A549 (cell line): ENCODE measurements at regions not wholly inside any gene's neighbourhood (a gene's known extent, or its start where the extent isn't known, plus 50 kb on each side); places are given as distances from the start of the nearest gene placed in this dataset.
"Not testable (repeated sequence)": the region's sequence is repeated elsewhere in the genome, so short reads cannot be mapped to it uniquely, and the experiment has no call there.

ENCODE experiments used
- ATAC-seq, 2 experiments: fragments of 200-7000 bp in 1 of 2; fragments of >200 bp in 1 of 2; cut with Nextera tagmentation in 1 of 2; cut with Tn5 transposase in 1 of 2; 3 replicates each; pipeline versions ENCODE4 v1.8.0 to v1.9.1; 2018 to 2020; ENCODE audit warnings: mild to moderate bottlenecking in 1 of 2, moderate library complexity in 1 of 2
- CTCF ChIA-PET: fragments of 300-600 bp; sonication (Branson Sonifier 250); formaldehyde crosslinking; extraction: SDS; loops from one replicate; lab custom pipeline; 2021; ENCODE audit warnings: antibody characterized with exemption, inconsistent platforms; lab: Yijun Ruan, JAX
- POLR2A ChIA-PET: fragments of 350-600 bp; formaldehyde crosslinking; extraction: SDS; loops from one replicate; lab custom pipeline; 2021; ENCODE audit warnings: antibody characterized with exemption, inconsistent platforms; lab: Yijun Ruan, JAX
- DNase-seq, 2 experiments: peaks; one replicate each; pipeline versions ENCODE4 v3.0.0 to v3.0.0-alpha.2; 2011 to 2016; ENCODE audit warnings: low read depth in 1 of 2, low spot score in 1 of 2
- FAIRE-seq: peaks from 2 replicates; lab custom pipeline; 2011; peaks lifted over from hg19 to GRCh38; lab: Jason Lieb, UNC
- H3K27ac ChIP-seq, 2 experiments: fragments of >200 bp; sonication (Bioruptor Twin); formaldehyde crosslinking; 3 replicates each; pipeline ENCODE4 v1.5.1; 2016 to 2017
- H3K4me1 ChIP-seq: fragments of >200 bp; sonication (Bioruptor Twin); formaldehyde crosslinking; 3 replicates; pipeline ENCODE4 v1.6.1; 2016
- H3K4me2 ChIP-seq: fragments of >200 bp; sonication (Bioruptor Twin); formaldehyde crosslinking; 3 replicates; pipeline ENCODE4 v1.6.1; 2016
- H3K4me3 ChIP-seq: fragments of >200 bp; sonication (Bioruptor Twin); formaldehyde crosslinking; 3 replicates; pipeline ENCODE4 v1.5.1; 2016
- H3K9me3 ChIP-seq: fragments of >200 bp; sonication (Bioruptor Twin); formaldehyde crosslinking; 3 replicates; pipeline ENCODE4 v1.6.1; 2016
- ATOH8 ChIP-seq: fragments of 250-450 bp; sonication (Bioruptor Pico); IDR thresholded peaks from 2 replicates; pipeline ENCODE4 v1.5.0; 2020; ENCODE audit warnings: low read depth, mild to moderate bottlenecking, moderate library complexity
- BHLHE40 ChIP-seq: IDR thresholded peaks from 2 replicates; pipeline ENCODE4 v1.6.1; 2012; ENCODE audit warnings: low read depth, low read length, inconsistent platforms
- CHD4 ChIP-seq: fragments of 200-600 bp; sonication (generic); IDR thresholded peaks from 2 replicates; pipeline ENCODE4 v1.6.1; 2016; ENCODE audit warnings: antibody characterized with exemption, mild to moderate bottlenecking, borderline replicate concordance
- EHF ChIP-seq: fragments of 250-450 bp; sonication (Bioruptor Pico); IDR thresholded peaks from 2 replicates; pipeline ENCODE4 v1.5.0; 2020; ENCODE audit warnings: mild to moderate bottlenecking
- HDAC2 ChIP-seq: fragments of 200-600 bp; sonication (generic); IDR thresholded peaks from 2 replicates; pipeline ENCODE4 v1.6.1; 2016
- HEYL ChIP-seq: fragments of 250-450 bp; sonication (Bioruptor Pico); IDR thresholded peaks from 2 replicates; pipeline ENCODE4 v1.8.0; 2021; ENCODE audit warnings: mild to moderate bottlenecking, moderate library complexity
- HOXB13 ChIP-seq: fragments of 250-450 bp; sonication (Bioruptor Pico); IDR thresholded peaks from 2 replicates; pipeline ENCODE4 v1.5.0; 2020; ENCODE audit warnings: low read depth, mild to moderate bottlenecking, moderate library complexity
- HOXB5 ChIP-seq: fragments of 250-450 bp; sonication (Bioruptor Pico); IDR thresholded peaks from 2 replicates; pipeline ENCODE4 v1.5.0; 2020; ENCODE audit warnings: mild to moderate bottlenecking, moderate library complexity
- JUN ChIP-seq, 2 experiments: fragments of >200 bp; sonication (Bioruptor Twin); formaldehyde crosslinking; IDR thresholded peaks; 2 replicates in 1 of 2; 3 replicates in 1 of 2; pipeline ENCODE4 v1.6.1; 2016 to 2017
- JUNB ChIP-seq: fragments of >200 bp; sonication (Bioruptor Twin); formaldehyde crosslinking; IDR thresholded peaks from 2 replicates; pipeline ENCODE4 v1.6.1; 2016
- MAFK ChIP-seq: fragments of 450-650 bp; IDR thresholded peaks from 2 replicates; pipeline ENCODE4 v1.6.1; 2014; ENCODE audit not compliant: partially characterized antibody
- MAZ ChIP-seq: fragments of 150-350 bp; IDR thresholded peaks from 2 replicates; pipeline ENCODE4 v1.6.1; 2014; ENCODE audit warnings: antibody characterized with exemption, low read depth, low read length, borderline replicate concordance
- NFE2L2 ChIP-seq: fragments of 150-350 bp; conservative IDR thresholded peaks from 2 replicates; pipeline ENCODE4 v1.6.1; 2014; ENCODE audit warnings: low read length
- POLR2AphosphoS2 ChIP-seq: conservative IDR thresholded peaks from 2 replicates; pipeline ENCODE4 v1.6.1; 2012; ENCODE audit warnings: low read length, improper control_type of control experiment, inconsistent platforms
- RCOR1 ChIP-seq: fragments of 150-350 bp; IDR thresholded peaks from 2 replicates; pipeline ENCODE4 v1.6.1; 2014; ENCODE audit warnings: antibody characterized with exemption, low read length, low read depth
- RFX5 ChIP-seq: fragments of 450-650 bp; IDR thresholded peaks from 2 replicates; pipeline ENCODE4 v1.7.1; 2014; ENCODE audit warnings: antibody characterized with exemption, mild to moderate bottlenecking, moderate library complexity
- TP53 ChIP-seq: fragments of 250-450 bp; sonication (Bioruptor Pico); IDR thresholded peaks from 2 replicates; pipeline ENCODE4 v1.5.0; 2021; ENCODE audit warnings: mild to moderate bottlenecking, moderate library complexity
- ZNF302 ChIP-seq: fragments of 250-450 bp; sonication (Bioruptor Pico); IDR thresholded peaks from 2 replicates; pipeline ENCODE4 v1.9.0; 2021; ENCODE audit warnings: inconsistent platforms, mild to moderate bottlenecking, moderate library complexity
- WGBS: methylation state at CpG from one replicate; pipeline ENCODE4 v1.1.6; 2017; ENCODE audit errors: missing lambda C conversion rate; 5-methylcytosine and 5-hydroxymethylcytosine counted together
- TF ChIP-seq, protein P1 (sequence below): fragments of >200 bp; sonication (Bioruptor Twin); formaldehyde crosslinking; IDR thresholded peaks from 3 replicates; pipeline ENCODE4 v1.5.1; 2016
- TF ChIP-seq, protein P2 (sequence below): fragments of >200 bp; sonication (Bioruptor Twin); formaldehyde crosslinking; IDR thresholded peaks from 3 replicates; pipeline ENCODE4 v1.6.1; 2016
- TF ChIP-seq, protein P3 (sequence below): IDR thresholded peaks from 2 replicates; pipeline ENCODE4 v1.6.1; 2012; ENCODE audit warnings: low read depth, borderline replicate concordance
- TF ChIP-seq, protein P4 (sequence below): IDR thresholded peaks from 2 replicates; pipeline ENCODE4 v1.6.1; 2012

DNA sequence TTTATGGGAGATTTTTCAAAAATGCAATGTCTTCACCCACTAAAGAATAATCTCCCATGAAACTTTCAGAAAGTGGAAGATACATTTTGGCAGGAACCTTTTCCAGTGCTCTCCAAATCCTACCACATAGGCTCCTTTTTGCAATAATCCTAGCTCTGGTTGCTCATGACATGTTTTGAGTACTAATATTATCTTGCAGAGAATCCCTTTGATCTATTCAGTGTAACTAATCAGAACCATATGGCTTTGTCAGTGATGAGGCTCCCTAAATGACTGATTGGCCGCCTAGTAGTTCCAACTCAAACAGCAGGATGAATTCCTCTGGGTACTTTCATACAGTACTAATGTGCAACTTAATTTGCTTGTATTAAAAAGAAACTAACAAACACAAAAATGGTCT, 544.0 kb upstream of the FAM98A start:
- ATAC-seq (no peak), FAIRE-seq (no peak), DNase-seq (no peak)
- 0% methylated on average over 1 of the region's 1 CpG for WGBS
- Histone ChIP-seq H3K27ac (no peak overlapping the region), H3K4me3 (no peak overlapping the region), H3K4me1 (no peaks in the 10 kb centered on the region), H3K9me3 (peaks cover 4% of the 10 kb centered on the region; the same call in 2 of the 3 replicates), H3K4me2 (no peak overlapping the region)
- ChIA-PET CTCF (no interaction called here), POLR2A (no interaction called here)
- TF ChIP-seq ATOH8 (no peak), MAZ (no peak), NFE2L2 (no peak), POLR2AphosphoS2 (no peak), BHLHE40 (no peak), RFX5 (no peak)
- TF ChIP-seq, protein P1, sequence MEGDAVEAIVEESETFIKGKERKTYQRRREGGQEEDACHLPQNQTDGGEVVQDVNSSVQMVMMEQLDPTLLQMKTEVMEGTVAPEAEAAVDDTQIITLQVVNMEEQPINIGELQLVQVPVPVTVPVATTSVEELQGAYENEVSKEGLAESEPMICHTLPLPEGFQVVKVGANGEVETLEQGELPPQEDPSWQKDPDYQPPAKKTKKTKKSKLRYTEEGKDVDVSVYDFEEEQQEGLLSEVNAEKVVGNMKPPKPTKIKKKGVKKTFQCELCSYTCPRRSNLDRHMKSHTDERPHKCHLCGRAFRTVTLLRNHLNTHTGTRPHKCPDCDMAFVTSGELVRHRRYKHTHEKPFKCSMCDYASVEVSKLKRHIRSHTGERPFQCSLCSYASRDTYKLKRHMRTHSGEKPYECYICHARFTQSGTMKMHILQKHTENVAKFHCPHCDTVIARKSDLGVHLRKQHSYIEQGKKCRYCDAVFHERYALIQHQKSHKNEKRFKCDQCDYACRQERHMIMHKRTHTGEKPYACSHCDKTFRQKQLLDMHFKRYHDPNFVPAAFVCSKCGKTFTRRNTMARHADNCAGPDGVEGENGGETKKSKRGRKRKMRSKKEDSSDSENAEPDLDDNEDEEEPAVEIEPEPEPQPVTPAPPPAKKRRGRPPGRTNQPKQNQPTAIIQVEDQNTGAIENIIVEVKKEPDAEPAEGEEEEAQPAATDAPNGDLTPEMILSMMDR = no peak
- TF ChIP-seq, protein P2, sequence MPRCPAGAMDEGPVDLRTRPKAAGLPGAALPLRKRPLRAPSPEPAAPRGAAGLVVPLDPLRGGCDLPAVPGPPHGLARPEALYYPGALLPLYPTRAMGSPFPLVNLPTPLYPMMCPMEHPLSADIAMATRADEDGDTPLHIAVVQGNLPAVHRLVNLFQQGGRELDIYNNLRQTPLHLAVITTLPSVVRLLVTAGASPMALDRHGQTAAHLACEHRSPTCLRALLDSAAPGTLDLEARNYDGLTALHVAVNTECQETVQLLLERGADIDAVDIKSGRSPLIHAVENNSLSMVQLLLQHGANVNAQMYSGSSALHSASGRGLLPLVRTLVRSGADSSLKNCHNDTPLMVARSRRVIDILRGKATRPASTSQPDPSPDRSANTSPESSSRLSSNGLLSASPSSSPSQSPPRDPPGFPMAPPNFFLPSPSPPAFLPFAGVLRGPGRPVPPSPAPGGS = no peak

DNA sequence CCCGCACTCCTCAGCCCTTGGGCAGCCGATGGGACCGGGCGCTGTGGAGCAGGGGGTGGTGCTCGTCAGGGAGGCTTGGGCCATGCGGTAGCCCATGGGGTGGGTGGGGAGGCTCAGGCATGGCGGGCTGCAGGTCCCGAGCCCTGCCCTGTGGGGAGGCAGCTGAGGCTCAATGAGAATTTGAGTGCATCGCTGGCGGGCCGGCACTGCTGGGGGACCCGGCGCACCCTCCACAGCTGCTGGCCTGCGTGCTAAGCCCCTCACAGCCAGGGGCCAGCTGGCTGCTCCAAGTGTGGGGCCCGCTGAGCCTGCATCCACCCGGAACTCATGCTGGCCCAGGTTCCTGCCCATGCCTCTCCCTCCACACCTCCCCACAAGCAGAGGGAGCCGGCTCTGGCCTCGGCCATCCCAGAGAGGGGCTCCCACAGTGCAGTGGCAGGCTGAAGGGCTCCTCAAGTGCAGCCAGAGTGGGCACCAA, 543.5 kb upstream of the FAM98A start:
- 36% methylated on average over 7 of the region's 18 CpGs for WGBS
- H3K4me1 ChIP-seq, FAIRE-seq, DNase-seq, POLR2A ChIA-PET, H3K27ac ChIP-seq, H3K4me3 ChIP-seq, CTCF ChIA-PET, H3K4me2 ChIP-seq, H3K9me3 ChIP-seq, ATAC-seq: not testable (repeated sequence)

DNA sequence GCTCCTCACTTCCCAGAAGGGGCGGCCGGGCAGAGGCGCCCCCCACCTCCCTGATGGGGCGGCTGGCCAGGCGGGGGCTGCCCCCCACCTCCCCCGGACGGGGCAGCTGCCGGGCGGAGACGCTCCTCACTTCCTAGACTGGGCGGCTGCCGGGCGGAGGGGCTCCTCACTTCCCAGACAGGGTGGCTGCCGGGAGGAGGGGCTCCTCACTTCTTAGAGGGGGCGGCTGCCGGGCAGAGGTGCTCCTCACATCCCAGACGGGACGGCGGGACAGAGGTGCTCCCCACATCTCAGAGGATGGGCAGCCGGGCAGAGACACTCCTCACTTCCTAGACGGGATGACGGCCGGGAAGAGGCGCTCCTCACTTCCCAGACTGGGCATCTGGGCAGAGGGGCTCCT, 534.0 kb upstream of the FAM98A start:
- H3K9me3 ChIP-seq, DNase-seq: not testable (repeated sequence)
- WGBS = 75% methylated on average over 6 of the region's 24 CpGs

GRCh38 chr2:34126279-34126678, 527.2 kb upstream of the FAM98A start:
- H3K27ac ChIP-seq = no peak overlapping the region
- POLR2A ChIA-PET = no interaction called here
- no peak for FAIRE-seq
- TF ChIP-seq HDAC2 (no peak), MAFK (no peak), JUN (IDR thresholded peaks at IDR 0.05) (no peak), TP53 (CRISPR knock-in tag) (no peak), ZNF302 (CRISPR knock-in tag) (no peak), JUNB (no peak), EHF (no peak), ATOH8 (no peak), HEYL (no peak), CHD4 (no peak), RCOR1 (no peak), HOXB13 (CRISPR knock-in tag) (no peak), HOXB5 (CRISPR knock-in tag) (no peak)
- TF ChIP-seq, protein P3, sequence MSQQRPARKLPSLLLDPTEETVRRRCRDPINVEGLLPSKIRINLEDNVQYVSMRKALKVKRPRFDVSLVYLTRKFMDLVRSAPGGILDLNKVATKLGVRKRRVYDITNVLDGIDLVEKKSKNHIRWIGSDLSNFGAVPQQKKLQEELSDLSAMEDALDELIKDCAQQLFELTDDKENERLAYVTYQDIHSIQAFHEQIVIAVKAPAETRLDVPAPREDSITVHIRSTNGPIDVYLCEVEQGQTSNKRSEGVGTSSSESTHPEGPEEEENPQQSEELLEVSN = no peak
- TF ChIP-seq, protein P4, sequence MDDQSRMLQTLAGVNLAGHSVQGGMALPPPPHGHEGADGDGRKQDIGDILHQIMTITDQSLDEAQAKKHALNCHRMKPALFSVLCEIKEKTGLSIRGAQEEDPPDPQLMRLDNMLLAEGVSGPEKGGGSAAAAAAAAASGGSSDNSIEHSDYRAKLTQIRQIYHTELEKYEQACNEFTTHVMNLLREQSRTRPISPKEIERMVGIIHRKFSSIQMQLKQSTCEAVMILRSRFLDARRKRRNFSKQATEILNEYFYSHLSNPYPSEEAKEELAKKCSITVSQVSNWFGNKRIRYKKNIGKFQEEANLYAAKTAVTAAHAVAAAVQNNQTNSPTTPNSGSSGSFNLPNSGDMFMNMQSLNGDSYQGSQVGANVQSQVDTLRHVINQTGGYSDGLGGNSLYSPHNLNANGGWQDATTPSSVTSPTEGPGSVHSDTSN = no peak
- no peak overlapping the region for H3K4me3 ChIP-seq
- 44% methylated on average over 4 of the region's 4 CpGs for WGBS
- no peaks in the 10 kb centered on the region for H3K9me3 ChIP-seq
- no peak overlapping the region for H3K4me2 ChIP-seq
- no peak for ATAC-seq
- CTCF ChIA-PET = no interaction called here
- H3K4me1 ChIP-seq = no peaks in the 10 kb centered on the region
- DNase-seq = no peak

More for the DNA sequence above, 534.0 kb upstream of the FAM98A start:
- FAIRE-seq, ATAC-seq, H3K4me3 ChIP-seq, H3K27ac ChIP-seq, POLR2A ChIA-PET, H3K4me1 ChIP-seq, CTCF ChIA-PET, H3K4me2 ChIP-seq: not testable (repeated sequence)
